B cell (primary cell): ENCODE measurements at regions not wholly inside any gene's neighbourhood (a gene's known extent, or its start where the extent isn't known, plus 50 kb on each side); places are given as distances from the start of the nearest gene placed in this dataset.

ENCODE experiments used
- ATAC-seq: fragments of 200-7000 bp; cut with Tn5 transposase; one replicate; pipeline ENCODE4 v1.10.0; 2021; ENCODE audit warnings: low read depth, mild to moderate bottlenecking, moderate number of reproducible peaks, moderate library complexity
- CTCF ChIA-PET: fragments of 350-600 bp; sonication (Branson Sonifier 250); formaldehyde crosslinking; loops from one replicate; lab custom pipeline; 2021; ENCODE audit warnings: antibody characterized with exemption, inconsistent platforms; lab: Charles Lee
- POLR2A ChIA-PET: fragments of 350-600 bp; sonication (Branson Sonifier 250); formaldehyde crosslinking; loops from one replicate; lab custom pipeline; 2021; ENCODE audit warnings: antibody characterized with exemption; lab: Charles Lee
- DNase-seq: peaks from one replicate; pipeline ENCODE4 v3.0.0; 2013
- H2AFZ ChIP-seq: 2 replicates; pipeline ENCODE4 v1.6.1; 2012; ENCODE audit warnings: mild to moderate bottlenecking, low read depth, low read length; ENCODE audit not compliant: insufficient read depth, poor library complexity, severe bottlenecking
- H3K27ac ChIP-seq, 2 donors: 1 replicate in 1 of 2; 2 replicates in 1 of 2; pipeline ENCODE4 v1.5.1; 2012 to 2013; ENCODE audit warnings: low read length in 2 of 2, mild to moderate bottlenecking in 2 of 2, moderate library complexity in 1 of 2
- H3K27me3 ChIP-seq, 4 experiments: fragments of 200-600 bp in 1 of 4; sonication (generic) in 1 of 4; replicated peaks in 1 of 4; 1 replicate in 2 of 4; 2 replicates in 2 of 4; pipeline versions ENCODE4 v1.6.1 to v1.7.0; 2013 to 2016; ENCODE audit warnings: low read length in 3 of 4, mild to moderate bottlenecking in 2 of 4, mixed read lengths in 1 of 4, moderate library complexity in 1 of 4; ENCODE audit not compliant: insufficient read depth in 4 of 4, control insufficient read depth in 3 of 4; ENCODE audit errors: control extremely low read depth in 1 of 4
- H3K36me3 ChIP-seq, 2 experiments: replicated peaks in 1 of 2; 1 replicate in 1 of 2; 2 replicates in 1 of 2; pipeline versions ENCODE4 v1.6.1 to v1.7.1; 2013; ENCODE audit warnings: low read length in 1 of 2; ENCODE audit not compliant: insufficient read depth in 2 of 2, control insufficient read depth in 1 of 2; ENCODE audit errors: control extremely low read depth in 1 of 2, extremely low read depth in 1 of 2
- H3K4me1 ChIP-seq, 2 donors: fragments of 200-600 bp in 1 of 2; sonication (generic) in 1 of 2; 1 replicate in 1 of 2; 2 replicates in 1 of 2; pipeline versions ENCODE4 v1.5.1 to v1.6.1; 2013 to 2017; ENCODE audit warnings: low read length in 2 of 2; ENCODE audit not compliant: control insufficient read depth in 2 of 2, insufficient read depth in 2 of 2
- H3K4me2 ChIP-seq: replicated peaks from 2 replicates; pipeline ENCODE3; 2012; ENCODE audit warnings: mild to moderate bottlenecking, low read depth, low read length; ENCODE audit not compliant: poor library complexity, severe bottlenecking
- H3K4me3 ChIP-seq, 5 experiments: fragments of 200-600 bp in 1 of 5; sonication (generic) in 1 of 5; 1 replicate in 3 of 5; 2 replicates in 2 of 5; pipeline versions ENCODE4 v1.5.1 to v1.7.0; 2011 to 2016; ENCODE audit warnings: low read length in 4 of 5, mild to moderate bottlenecking in 4 of 5, low read depth in 2 of 5, control low read depth in 1 of 5, moderate library complexity in 1 of 5; ENCODE audit not compliant: insufficient read depth in 1 of 5; ENCODE audit errors: control extremely low read depth in 1 of 5, extremely low read depth in 1 of 5
- H3K79me2 ChIP-seq: fragments of 200-600 bp; sonication (generic); one replicate; pipeline ENCODE4 v1.6.0; 2016; ENCODE audit warnings: low read length; ENCODE audit not compliant: control insufficient read depth, insufficient read depth
- H3K9ac ChIP-seq: fragments of 200-600 bp; sonication (generic); 2 replicates; pipeline ENCODE4 v1.6.1; 2017; ENCODE audit warnings: mild to moderate bottlenecking, low read length, moderate library complexity
- H3K9me3 ChIP-seq, 3 donors: one replicate each; pipeline versions ENCODE4 v1.6.1 to v1.7.1; 2013; ENCODE audit warnings: low read length in 2 of 3; ENCODE audit not compliant: control insufficient read depth in 2 of 3, insufficient read depth in 1 of 3; ENCODE audit errors: control extremely low read depth in 1 of 3
- H4K20me1 ChIP-seq: 2 replicates; pipeline ENCODE4 v1.6.0; 2012; ENCODE audit warnings: mild to moderate bottlenecking, low read length; ENCODE audit not compliant: insufficient read depth, control insufficient read depth, poor library complexity, severe bottlenecking
- H3K27ac Mint-ChIP-seq: one replicate; pipeline ENCODE4 v1.8.0; 2021; ENCODE audit warnings: mixed read lengths
- H3K27me3 Mint-ChIP-seq: one replicate; pipeline ENCODE4 v1.8.0; 2021; ENCODE audit warnings: mixed read lengths
- H3K4me1 Mint-ChIP-seq: one replicate; pipeline ENCODE4 v1.8.0; 2021; ENCODE audit warnings: mixed read lengths
- H3K4me3 Mint-ChIP-seq: one replicate; pipeline ENCODE4 v1.8.0; 2021; ENCODE audit warnings: mixed read lengths
- H3K9me3 Mint-ChIP-seq: one replicate; pipeline ENCODE4 v1.8.0; 2022; ENCODE audit warnings: mixed read lengths; ENCODE audit not compliant: insufficient read depth
- EZH2 ChIP-seq: IDR thresholded peaks from 2 replicates; pipeline ENCODE4 v1.6.1; 2012; ENCODE audit warnings: borderline replicate concordance, low read depth, mild to moderate bottlenecking, moderate library complexity, low read length; ENCODE audit not compliant: insufficient read depth, poor library complexity, severe bottlenecking
- WGBS: methylation state at CpG from one replicate; pipeline ENCODE4 v1.1.5; 2013; ENCODE audit warnings: missing lambda C conversion rate; ENCODE audit not compliant: insufficient coverage; 5-methylcytosine and 5-hydroxymethylcytosine counted together
- intact Hi-C: fragments of 100-400 bp; cut with micrococcal nuclease; formaldehyde crosslinking; loops from one replicate; pipeline ENCODE4 v1.10.0; 2022
- TF ChIP-seq, protein P1 (sequence below): fragments of 200-600 bp; IDR thresholded peaks from one replicate; pipeline ENCODE4 v1.8.0; 2022; ENCODE audit warnings: antibody characterized with exemption, mild to moderate bottlenecking

GRCh38 chr4:27154706-27155105, 294.1 kb downstream of the STIM2 start:
- CTCF ChIA-PET = no interaction called here
- 0% methylated on average over 2 of the region's 3 CpGs for WGBS
- Mint-ChIP-seq H3K4me1 (no peaks in the 10 kb centered on the region), H3K27ac (no peak overlapping the region), H3K4me3 (no peak overlapping the region), H3K27me3 (peaks cover 17% of the 10 kb centered on the region), H3K9me3 (no peaks in the 10 kb centered on the region)
- Histone ChIP-seq H3K4me2 (no peak overlapping the region), H3K27me3 (peaks cover 0 to 3% (median 2%) of the 10 kb centered on the region in 4 experiments), H2AFZ (no peak overlapping the region), H3K36me3 (no peaks in the 10 kb centered on the region), H3K79me2 (no peaks in the 10 kb centered on the region), H4K20me1 (no peaks in the 10 kb centered on the region), H3K27ac (no peak overlapping the region), H3K9ac (no peak overlapping the region), H3K4me3 (no peak overlapping the region), H3K9me3 (no peaks in the 10 kb centered on the region), H3K4me1 (no peaks in the 10 kb centered on the region)
- intact Hi-C loops = no loop called here
- DNase-seq = no peak
- ATAC-seq = no peak
- POLR2A ChIA-PET = no interaction called here
- TF ChIP-seq EZH2 = no peak
- TF ChIP-seq, protein P1, sequence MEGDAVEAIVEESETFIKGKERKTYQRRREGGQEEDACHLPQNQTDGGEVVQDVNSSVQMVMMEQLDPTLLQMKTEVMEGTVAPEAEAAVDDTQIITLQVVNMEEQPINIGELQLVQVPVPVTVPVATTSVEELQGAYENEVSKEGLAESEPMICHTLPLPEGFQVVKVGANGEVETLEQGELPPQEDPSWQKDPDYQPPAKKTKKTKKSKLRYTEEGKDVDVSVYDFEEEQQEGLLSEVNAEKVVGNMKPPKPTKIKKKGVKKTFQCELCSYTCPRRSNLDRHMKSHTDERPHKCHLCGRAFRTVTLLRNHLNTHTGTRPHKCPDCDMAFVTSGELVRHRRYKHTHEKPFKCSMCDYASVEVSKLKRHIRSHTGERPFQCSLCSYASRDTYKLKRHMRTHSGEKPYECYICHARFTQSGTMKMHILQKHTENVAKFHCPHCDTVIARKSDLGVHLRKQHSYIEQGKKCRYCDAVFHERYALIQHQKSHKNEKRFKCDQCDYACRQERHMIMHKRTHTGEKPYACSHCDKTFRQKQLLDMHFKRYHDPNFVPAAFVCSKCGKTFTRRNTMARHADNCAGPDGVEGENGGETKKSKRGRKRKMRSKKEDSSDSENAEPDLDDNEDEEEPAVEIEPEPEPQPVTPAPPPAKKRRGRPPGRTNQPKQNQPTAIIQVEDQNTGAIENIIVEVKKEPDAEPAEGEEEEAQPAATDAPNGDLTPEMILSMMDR = no peak

DNA sequence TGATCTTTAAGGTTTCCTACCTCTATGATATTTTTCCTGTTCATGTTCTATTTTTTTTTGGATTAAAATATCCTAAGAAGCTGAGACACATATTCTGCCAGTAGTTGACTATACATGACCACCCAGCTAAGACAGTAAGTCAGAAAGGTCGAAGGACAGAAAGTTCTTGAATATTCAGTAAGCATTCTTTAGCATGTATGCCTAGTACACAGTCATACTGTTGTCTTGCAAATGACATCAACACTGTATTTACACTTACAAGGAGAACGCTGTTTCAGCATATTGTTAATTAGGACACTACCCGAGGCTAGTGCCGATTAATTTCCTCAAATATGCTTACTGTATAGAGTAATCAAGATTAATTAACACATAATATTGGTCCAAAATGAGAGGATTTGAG, 300.6 kb downstream of the STIM2 start:
- Histone ChIP-seq H3K36me3 (no peaks in the 10 kb centered on the region), H3K4me3 (no peak overlapping the region), H3K27me3 (peaks cover 0 to 3% (median 0%) of the 10 kb centered on the region in 4 experiments), H3K9ac (no peak overlapping the region), H3K9me3 (no peaks in the 10 kb centered on the region), H3K4me2 (no peak overlapping the region), H3K79me2 (no peaks in the 10 kb centered on the region), H3K4me1 (no peaks in the 10 kb centered on the region), H2AFZ (no peak overlapping the region), H4K20me1 (no peaks in the 10 kb centered on the region), H3K27ac (no peak overlapping the region)
- no CpG with 5 or more reads among the region's 4 CpGs for WGBS
- CTCF ChIA-PET = no interaction called here
- Mint-ChIP-seq H3K4me3 (no peak overlapping the region), H3K27me3 (peaks cover 7% of the 10 kb centered on the region), H3K9me3 (peaks cover 2% of the 10 kb centered on the region), H3K4me1 (no peaks in the 10 kb centered on the region), H3K27ac (no peak overlapping the region)
- intact Hi-C loops = no loop called here
- ATAC-seq = no peak
- DNase-seq = no peak
- POLR2A ChIA-PET = no interaction called here
- TF ChIP-seq, protein P1 = no peak
- TF ChIP-seq EZH2 = no peak
